HPDE6-E6E7 (cell line): ENCODE measurements at regions not wholly inside any gene's neighbourhood (a gene's known extent, or its start where the extent isn't known, plus 50 kb on each side); places are given as distances from the start of the nearest gene placed in this dataset.
"Not testable (repeated sequence)": the region's sequence is repeated elsewhere in the genome, so short reads cannot be mapped to it uniquely, and the experiment has no call there.

Experiments
- DNase-seq: peaks from one replicate; pipeline ENCODE4 v3.0.0; 2011; ENCODE audit warnings: missing footprints; ENCODE audit errors: extremely low spot score

GRCh38 chr21:15431053-15431452 is 298.7 kb upstream of the USP25 start:
- no peak for DNase-seq

- no peak for DNase-seq
Observed at GRCh38 chr21:15433091-15433490, 296.7 kb upstream of the USP25 start.

GRCh38 chr21:15434163-15434905 is 295.4 kb upstream of the USP25 start:
- DNase-seq = no peak

- no peak for DNase-seq
Observed at GRCh38 chr21:15436031-15436430, 293.8 kb upstream of the USP25 start.

GRCh38 chr21:15437883-15438282 is 291.9 kb upstream of the USP25 start:
- no peak for DNase-seq

GRCh38 chr21:15439726-15440125 is 290.1 kb upstream of the USP25 start:
- no peak for DNase-seq

- DNase-seq = no peak
Observed at GRCh38 chr21:15441060-15441493, 288.7 kb upstream of the USP25 start.

GRCh38 chr21:15441992-15442391 is 287.8 kb upstream of the USP25 start:
- DNase-seq = no peak

- DNase-seq = no peak
Observed at GRCh38 chr21:15442743-15443469, 286.9 kb upstream of the USP25 start.

GRCh38 chr21:15443740-15444117 is 286.1 kb upstream of the USP25 start:
- no peak for DNase-seq

- no peak for DNase-seq
Observed at GRCh38 chr21:15444118-15444960, 285.4 kb upstream of the USP25 start.

- DNase-seq = no peak
Observed at GRCh38 chr21:15445327-15445726, 284.5 kb upstream of the USP25 start.

- no peak for DNase-seq
Observed at GRCh38 chr21:15446223-15446622, 283.6 kb upstream of the USP25 start.

GRCh38 chr21:15449556-15449955 is 280.2 kb upstream of the USP25 start:
- no peak for DNase-seq

GRCh38 chr21:15453261-15453660 is 276.5 kb upstream of the USP25 start:
- DNase-seq = no peak

- not testable (repeated sequence) for DNase-seq
Observed at GRCh38 chr21:15453785-15454184, 276.0 kb upstream of the USP25 start.

GRCh38 chr21:15454931-15455330 is 274.9 kb upstream of the USP25 start:
- DNase-seq = not testable (repeated sequence)

GRCh38 chr21:15455819-15456462 is 273.8 kb upstream of the USP25 start:
- no peak for DNase-seq

GRCh38 chr21:15457965-15458364 is 271.8 kb upstream of the USP25 start:
- DNase-seq = no peak

- DNase-seq = no peak
Observed at GRCh38 chr21:15462092-15462491, 267.7 kb upstream of the USP25 start.

GRCh38 chr21:15466329-15466728 is 263.5 kb upstream of the USP25 start:
- DNase-seq = no peak

- no peak for DNase-seq
Observed at GRCh38 chr21:15468368-15468767, 261.4 kb upstream of the USP25 start.
